ENCODE measurements at regions not wholly inside any gene's neighbourhood (a gene's known extent, or its start where the extent isn't known, plus 50 kb on each side); places are given as distances from the start of the nearest gene placed in this dataset.

GRCh38 chr2:121907928-121908327 is 152.5 kb downstream of the TSN start:
- FAIRE-seq: no peak
- Histone ChIP-seq H3K36me3 (ENCODE audit: control insufficient read depth, insufficient read depth, low read length) (no peaks in the 10 kb centered on the region), H3K27me3 (ENCODE audit: control insufficient read depth, insufficient read depth, low read length) (no peaks in the 10 kb centered on the region)

GRCh38 chr2:121910139-121910538 is 154.7 kb downstream of the TSN start:
- H3K4me3 ChIP-seq (ENCODE audit: low read depth, low read length): no peak overlapping the region
- TF ChIP-seq CTCF (IDR thresholded peaks at IDR 0.05; ENCODE audit: insufficient read depth, low read length, severe bottlenecking): no peak

More at GRCh38 chr2:121907928-121908327, 152.5 kb downstream of the TSN start:
- DNase-seq (ENCODE audit: low read depth): no peak
- TF ChIP-seq CTCF (IDR thresholded peaks at IDR 0.05; ENCODE audit: insufficient read depth, low read length, severe bottlenecking): no peak
- H3K4me3 ChIP-seq (ENCODE audit: low read depth, low read length): no peak overlapping the region

GRCh38 chr2:121911036-121911435 is 155.6 kb downstream of the TSN start:
- H3K36me3 ChIP-seq (ENCODE audit: control insufficient read depth, insufficient read depth, low read length): no peaks in the 10 kb centered on the region
- DNase-seq (ENCODE audit: low read depth): no peak
- H3K27me3 ChIP-seq (ENCODE audit: control insufficient read depth, insufficient read depth, low read length): no peaks in the 10 kb centered on the region
- no peak for TF ChIP-seq CTCF (IDR thresholded peaks at IDR 0.05; ENCODE audit: insufficient read depth, low read length, severe bottlenecking)
- no peak for FAIRE-seq
- H3K4me3 ChIP-seq (ENCODE audit: low read depth, low read length): no peak overlapping the region

More at GRCh38 chr2:121910139-121910538, 154.7 kb downstream of the TSN start:
- Histone ChIP-seq H3K36me3 (ENCODE audit: control insufficient read depth, insufficient read depth, low read length) (no peaks in the 10 kb centered on the region), H3K27me3 (ENCODE audit: control insufficient read depth, insufficient read depth, low read length) (no peaks in the 10 kb centered on the region)
- FAIRE-seq (no peak), DNase-seq (ENCODE audit: low read depth) (no peak)

GRCh38 chr2:121917143-121917542 is 161.7 kb downstream of the TSN start:
- H3K4me3 ChIP-seq (ENCODE audit: low read depth, low read length): no peak overlapping the region
- FAIRE-seq (no peak), DNase-seq (ENCODE audit: low read depth) (no peak)
- TF ChIP-seq CTCF (IDR thresholded peaks at IDR 0.05; ENCODE audit: insufficient read depth, low read length, severe bottlenecking): no peak
- no peaks in the 10 kb centered on the region for H3K36me3 ChIP-seq (ENCODE audit: control insufficient read depth, insufficient read depth, low read length)
- no peaks in the 10 kb centered on the region for H3K27me3 ChIP-seq (ENCODE audit: control insufficient read depth, insufficient read depth, low read length)

GRCh38 chr2:121918231-121918630 is 162.8 kb downstream of the TSN start:
- FAIRE-seq (no peak), DNase-seq (ENCODE audit: low read depth) (no peak)
- Histone ChIP-seq H3K36me3 (ENCODE audit: control insufficient read depth, insufficient read depth, low read length) (no peaks in the 10 kb centered on the region), H3K27me3 (ENCODE audit: control insufficient read depth, insufficient read depth, low read length) (no peaks in the 10 kb centered on the region), H3K4me3 (ENCODE audit: low read depth, low read length) (no peak overlapping the region)
- no peak for TF ChIP-seq CTCF (IDR thresholded peaks at IDR 0.05; ENCODE audit: insufficient read depth, low read length, severe bottlenecking)

- H3K4me3 ChIP-seq (ENCODE audit: low read depth, low read length): no peak overlapping the region
- no peaks in the 10 kb centered on the region for H3K27me3 ChIP-seq (ENCODE audit: control insufficient read depth, insufficient read depth, low read length)
- FAIRE-seq (no peak), DNase-seq (ENCODE audit: low read depth) (no peak)
- no peaks in the 10 kb centered on the region for H3K36me3 ChIP-seq (ENCODE audit: control insufficient read depth, insufficient read depth, low read length)
- TF ChIP-seq CTCF (IDR thresholded peaks at IDR 0.05; ENCODE audit: insufficient read depth, low read length, severe bottlenecking): no peak
Measured at GRCh38 chr2:121919803-121920202, 164.4 kb downstream of the TSN start.

All from bronchial epithelial cell (primary cell).